A673 (cell line): ENCODE measurements at regions not wholly inside any gene's neighbourhood (a gene's known extent, or its start where the extent isn't known, plus 50 kb on each side); places are given as distances from the start of the nearest gene placed in this dataset.

ENCODE experiments used
- BruUV-seq: library from RNA; stranded (reverse); fragments of 400-500 nt; replicated peaks from 2 replicates; lab custom pipeline; 2021; lab: Mats Ljungman, UMichigan
- CTCF ChIA-PET: fragments of 300-600 bp; sonication (Branson Sonifier 250); formaldehyde crosslinking; loops from one replicate; lab custom pipeline; 2022; ENCODE audit warnings: antibody characterized with exemption; lab: Charles Lee
- POLR2A ChIA-PET: fragments of 300-600 bp; sonication (Branson Sonifier 250); formaldehyde crosslinking; loops from one replicate; lab custom pipeline; 2022; ENCODE audit warnings: antibody characterized with exemption; ENCODE audit not compliant: low non-redundant PET; lab: Charles Lee
- DNase-seq: peaks from one replicate; pipeline ENCODE4 v3.0.0-alpha.2; 2015; ENCODE audit warnings: low spot score
- H3K27ac ChIP-seq: fragments of 200-600 bp; sonication (generic); 2 replicates; pipeline ENCODE4 v1.5.1; 2016; ENCODE audit warnings: mixed run types, low read depth, mild to moderate bottlenecking, mixed read lengths, antibody characterized with exemption, low read length; ENCODE audit not compliant: poor library complexity, severe bottlenecking
- H3K27me3 ChIP-seq: fragments of 200-600 bp; sonication (generic); replicated peaks from 2 replicates; pipeline ENCODE4 v1.6.1; 2017; ENCODE audit warnings: mixed run types, low read depth, mild to moderate bottlenecking, mixed read lengths, antibody characterized with exemption, low read length; ENCODE audit not compliant: insufficient read depth, poor library complexity
- H3K36me3 ChIP-seq: fragments of 200-600 bp; sonication (generic); 2 replicates; pipeline ENCODE4 v1.6.1; 2016; ENCODE audit warnings: mixed run types, mild to moderate bottlenecking, mixed read lengths, antibody characterized with exemption, low read length; ENCODE audit not compliant: insufficient read depth, poor library complexity, severe bottlenecking
- H3K4me1 ChIP-seq: fragments of 200-600 bp; sonication (generic); 2 replicates; pipeline ENCODE4 v1.6.1; 2017; ENCODE audit warnings: mixed run types, mild to moderate bottlenecking, mixed read lengths, antibody characterized with exemption, low read length; ENCODE audit not compliant: insufficient read depth, poor library complexity, severe bottlenecking
- H3K4me3 ChIP-seq: fragments of 200-600 bp; sonication (generic); 2 replicates; pipeline ENCODE4 v1.5.1; 2016; ENCODE audit warnings: low read depth, mixed run types, mild to moderate bottlenecking, mixed read lengths, low read length; ENCODE audit not compliant: poor library complexity, severe bottlenecking
- H3K9me3 ChIP-seq: fragments of 200-600 bp; sonication (generic); 2 replicates; pipeline ENCODE4 v1.6.1; 2016; ENCODE audit warnings: mixed run types, low read depth, mild to moderate bottlenecking, mixed read lengths, antibody characterized with exemption, low read length; ENCODE audit not compliant: poor library complexity, severe bottlenecking
- CTCF ChIP-seq: fragments of 300-800, 200-600 bp; sonication (generic); conservative IDR thresholded peaks from 2 replicates; pipeline ENCODE4 v1.5.1; 2017; ENCODE audit warnings: low read depth, mild to moderate bottlenecking, antibody characterized with exemption, low read length, moderate library complexity, mixed read lengths
- EZH2 ChIP-seq: fragments of 200-600 bp; sonication (generic); IDR thresholded peaks from 2 replicates; pipeline ENCODE4 v1.6.1; 2017; ENCODE audit warnings: borderline replicate concordance, low read depth, mild to moderate bottlenecking, mixed read lengths, antibody characterized with exemption, low read length; ENCODE audit not compliant: poor library complexity, severe bottlenecking
- intact Hi-C: fragments of 100-400 bp; cut with micrococcal nuclease; formaldehyde crosslinking; loops from one replicate; pipeline ENCODE4 v1.10.0; 2022; ENCODE audit not compliant: unreplicated experiment

DNA sequence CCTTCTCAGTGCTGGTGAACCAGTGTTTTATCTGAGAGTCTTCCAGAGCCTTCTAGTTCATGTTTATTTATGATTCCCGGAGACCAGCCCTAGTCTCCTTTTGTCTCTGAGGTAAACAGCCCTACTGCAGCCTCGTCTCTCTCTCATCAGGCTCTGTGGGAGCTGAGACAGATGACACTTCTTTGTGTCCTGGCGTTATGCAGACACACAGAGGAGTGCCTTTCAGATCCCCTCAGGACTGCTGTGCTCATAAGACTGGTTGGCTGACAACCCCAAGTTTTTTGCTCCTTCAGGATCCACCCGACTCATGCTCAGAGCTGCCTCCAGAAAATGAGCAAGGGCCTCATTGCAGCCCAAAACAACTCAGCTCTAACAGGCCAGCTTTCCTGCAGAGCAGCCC, 523.8 kb upstream of the SPHKAP start:
- intact Hi-C loops: no loop called here
- DNase-seq: peak; percentile 21
- Histone ChIP-seq H3K9me3 (no peaks in the 10 kb centered on the region), H3K27ac (no peak overlapping the region), H3K36me3 (no peaks in the 10 kb centered on the region), H3K27me3 (no peaks in the 10 kb centered on the region), H3K4me3 (no peak overlapping the region), H3K4me1 (peaks cover 20% of the 10 kb centered on the region)
- BruUV-seq: no TSS peak
- ChIA-PET CTCF (no interaction called here), POLR2A (no interaction called here)
- no peak for TF ChIP-seq CTCF
- TF ChIP-seq EZH2: no peak

GRCh38 chr2:228703152-228703551, 521.7 kb upstream of the SPHKAP start:
- intact Hi-C loops: loop anchor here (5.0 kb wide), 1 partner anchor 429 kb away; no protein-coding TSS in a partner anchor
- BruUV-seq: no TSS peak
- no peak overlapping the region for H3K4me3 ChIP-seq
- H3K27ac ChIP-seq: no peak overlapping the region
- TF ChIP-seq EZH2: no peak
- TF ChIP-seq CTCF: no peak
- peaks cover 20% of the 10 kb centered on the region for H3K4me1 ChIP-seq
- CTCF ChIA-PET: no interaction called here
- DNase-seq: peak; percentile 40
- no peaks in the 10 kb centered on the region for H3K36me3 ChIP-seq
- H3K9me3 ChIP-seq: no peaks in the 10 kb centered on the region
- POLR2A ChIA-PET: no interaction called here
- H3K27me3 ChIP-seq: no peaks in the 10 kb centered on the region

- Histone ChIP-seq H3K27ac (no peak overlapping the region), H3K9me3 (no peaks in the 10 kb centered on the region), H3K27me3 (no peaks in the 10 kb centered on the region), H3K4me3 (no peak overlapping the region), H3K4me1 (peaks cover 19% of the 10 kb centered on the region), H3K36me3 (no peaks in the 10 kb centered on the region)
- no TSS peak for BruUV-seq
- DNase-seq: no peak
- CTCF ChIA-PET: no interaction called here
- intact Hi-C loops: loop anchor here (5.0 kb wide), 1 partner anchor 431 kb away; no protein-coding TSS in a partner anchor
- TF ChIP-seq EZH2 (no peak), CTCF (no peak)
- POLR2A ChIA-PET: no interaction called here
These were observed 520.0 kb upstream of the SPHKAP start for GRCh38 chr2:228701506-228701905.
